ENCODE measurements at regions not wholly inside any gene's neighbourhood (a gene's known extent, or its start where the extent isn't known, plus 50 kb on each side); places are given as distances from the start of the nearest gene placed in this dataset.

- no peak for TF ChIP-seq YY1 (IDR thresholded peaks at IDR 0.05; ENCODE audit: insufficient read depth, insufficient read length)
- no peak for TF ChIP-seq SUZ12 (IDR thresholded peaks at IDR 0.05; ENCODE audit: extremely low read depth, insufficient read depth, insufficient read length)
Observed at GRCh38 chr2:83585250-83585649, 873.8 kb downstream of the SUCLG1 start.

All from NT2/D1 (cell line).